SK-N-SH (cell line): ENCODE measurements at regions not wholly inside any gene's neighbourhood (a gene's known extent, or its start where the extent isn't known, plus 50 kb on each side); places are given as distances from the start of the nearest gene placed in this dataset.

Source experiments
- CTCF ChIA-PET: fragments of 300-600, 350-600 bp; formaldehyde crosslinking; extraction: SDS; loops from one replicate; lab custom pipeline; 2021; lab: Yijun Ruan, JAX
- POLR2A ChIA-PET: fragments of 350-600 bp; sonication (Branson Sonifier 250); formaldehyde crosslinking; extraction: SDS; loops from one replicate; lab custom pipeline; 2020; ENCODE audit warnings: antibody characterized with exemption, inconsistent platforms; lab: Yijun Ruan, JAX
- DNase-seq: peaks from one replicate; pipeline ENCODE4 v3.0.0; 2012
- H2AFZ ChIP-seq: fragments of 200-600 bp; sonication (generic); 2 replicates; pipeline ENCODE4 v1.8.1; 2016; ENCODE audit warnings: antibody characterized with exemption, mild to moderate bottlenecking, low read depth
- H3F3A ChIP-seq: fragments of 200-600 bp; sonication (generic); replicated peaks from 2 replicates; pipeline ENCODE3; 2016; ENCODE audit warnings: antibody characterized with exemption, mild to moderate bottlenecking; ENCODE audit not compliant: insufficient read depth
- H3K27ac ChIP-seq, 2 experiments: fragments of 200-500 bp in 1 of 2; fragments of 200-600 bp in 1 of 2; sonication (Bioruptor generic) in 1 of 2; sonication (generic), shearing (Covaris generic) in 1 of 2; 2 replicates each; pipeline versions ENCODE4 v1.5.1 to v1.6.1; 2014 to 2016; ENCODE audit warnings: low read depth in 2 of 2, inconsistent platforms in 1 of 2, low read length in 1 of 2, mild to moderate bottlenecking in 1 of 2, mixed read lengths in 1 of 2
- H3K27me3 ChIP-seq: fragments of 200-600 bp; sonication (generic), shearing (Covaris generic); 2 replicates; pipeline ENCODE4 v1.6.1; 2016; ENCODE audit warnings: mixed run types; ENCODE audit not compliant: insufficient read depth
- H3K36me3 ChIP-seq, 2 experiments: fragments of 200-500 bp in 1 of 2; fragments of 200-600 bp in 1 of 2; sonication (Bioruptor generic) in 1 of 2; sonication (generic) in 1 of 2; replicated peaks in 1 of 2; 2 replicates each; pipeline versions ENCODE3 to v1.5.1; 2014 to 2016; ENCODE audit warnings: low read length in 1 of 2, mild to moderate bottlenecking in 1 of 2; ENCODE audit not compliant: insufficient read depth in 2 of 2, control insufficient read depth in 1 of 2
- H3K4me1 ChIP-seq, 2 experiments: fragments of 200-500 bp in 1 of 2; fragments of 200-600 bp in 1 of 2; sonication (Bioruptor generic) in 1 of 2; sonication (generic), shearing (Covaris generic) in 1 of 2; 2 replicates each; pipeline versions ENCODE4 v1.5.1 to v1.6.1; 2014 to 2016; ENCODE audit warnings: low read depth in 1 of 2, low read length in 1 of 2, mixed run types in 1 of 2; ENCODE audit not compliant: insufficient read depth in 2 of 2, control insufficient read depth in 1 of 2
- H3K4me2 ChIP-seq: fragments of 200-600 bp; sonication (generic), shearing (Covaris generic); 2 replicates; pipeline ENCODE4 v1.6.1; 2017; ENCODE audit warnings: mixed run types
- H3K4me3 ChIP-seq, 2 experiments: fragments of 200-500 bp in 1 of 2; fragments of 200-600 bp in 1 of 2; sonication (Bioruptor generic) in 1 of 2; sonication (generic), shearing (Covaris generic) in 1 of 2; 2 replicates each; pipeline versions ENCODE4 v1.5.1 to v1.8.1; 2014 to 2016; ENCODE audit warnings: low read depth in 2 of 2, inconsistent platforms in 1 of 2, low read length in 1 of 2, mild to moderate bottlenecking in 1 of 2, mixed read lengths in 1 of 2, moderate library complexity in 1 of 2
- H3K79me2 ChIP-seq: fragments of 200-600 bp; sonication (generic); 2 replicates; pipeline ENCODE4 v1.8.1; 2017; ENCODE audit warnings: mild to moderate bottlenecking; ENCODE audit not compliant: insufficient read depth
- H3K9ac ChIP-seq: fragments of 200-600 bp; sonication (generic); 2 replicates; pipeline ENCODE4 v1.6.1; 2017; ENCODE audit warnings: mixed run types
- H3K9me2 ChIP-seq: fragments of 200-600 bp; sonication (generic); 2 replicates; pipeline ENCODE4 v1.6.1; 2017; ENCODE audit warnings: mixed run types
- H3K9me3 ChIP-seq: fragments of 200-600 bp; sonication (generic); 2 replicates; pipeline ENCODE4 v1.6.1; 2017; ENCODE audit warnings: mixed run types, mild to moderate bottlenecking, moderate library complexity
- H4K20me1 ChIP-seq: fragments of 200-600 bp; sonication (generic); 2 replicates; pipeline ENCODE4 v1.6.1; 2017; ENCODE audit warnings: mild to moderate bottlenecking, mixed run types; ENCODE audit not compliant: insufficient read depth
- EZH2phosphoT487 ChIP-seq: fragments of 200-600 bp; sonication (generic); IDR thresholded peaks from 2 replicates; pipeline ENCODE4 v1.6.1; 2017; ENCODE audit warnings: low read depth, mixed run types, mild to moderate bottlenecking, antibody characterized with exemption, moderate library complexity, borderline replicate concordance
- GATA2 ChIP-seq: sonication (generic); formaldehyde crosslinking; IDR thresholded peaks from 2 replicates; pipeline ENCODE4 v1.5.0; 2020; ENCODE audit warnings: mild to moderate bottlenecking, missing genetic modification reagents
- MEF2A ChIP-seq: IDR thresholded peaks from 2 replicates; pipeline ENCODE4 v1.4.0; 2012; ENCODE audit warnings: low read depth, borderline replicate concordance
- PBX3 ChIP-seq: IDR thresholded peaks from 2 replicates; pipeline ENCODE4; 2012
- POLR2AphosphoS5 ChIP-seq: IDR thresholded peaks from 2 replicates; pipeline ENCODE4 v1.6.1; 2012; ENCODE audit warnings: low read depth, low read length
- RCOR1 ChIP-seq: fragments of 150-350 bp; IDR thresholded peaks from 2 replicates; pipeline ENCODE4 v1.6.1; 2017; ENCODE audit warnings: antibody characterized with exemption, low read length
- REST ChIP-seq: IDR thresholded peaks from 2 replicates; pipeline ENCODE4 v1.6.1; 2012; ENCODE audit warnings: mild to moderate bottlenecking, low read depth, low read length, moderate library complexity
- RFX5 ChIP-seq: IDR thresholded peaks from 2 replicates; pipeline ENCODE4 v1.6.1; 2012; ENCODE audit warnings: mild to moderate bottlenecking, improper control_type of control experiment, low read length
- TAF1 ChIP-seq: IDR thresholded peaks from 2 replicates; pipeline ENCODE4 v1.6.1; 2012; ENCODE audit warnings: low read depth, mild to moderate bottlenecking, low read length, moderate library complexity, borderline replicate concordance
- TCF12 ChIP-seq: IDR thresholded peaks from 2 replicates; pipeline ENCODE4 v1.4.0; 2012
- TEAD4 ChIP-seq: IDR thresholded peaks from 2 replicates; pipeline ENCODE4 v1.4.0; 2012; ENCODE audit warnings: mild to moderate bottlenecking, borderline replicate concordance; ENCODE audit not compliant: insufficient read depth
- WGBS: methylation state at CpG from one replicate; pipeline ENCODE4 v1.1.6; 2017; ENCODE audit warnings: low lambda C conversion rate; 5-methylcytosine and 5-hydroxymethylcytosine counted together
- TF ChIP-seq, protein P1 (sequence below): IDR thresholded peaks from 2 replicates; pipeline ENCODE4 v1.4.0; 2012; ENCODE audit warnings: low read depth

GRCh38 chr3:18567293-18567692 is 142.2 kb upstream of the SATB1 start:
- no peak overlapping the region for H2AFZ ChIP-seq
- H3K9me3 ChIP-seq = no peaks in the 10 kb centered on the region
- H3K4me3 ChIP-seq = no peak overlapping the region
- no peaks in the 10 kb centered on the region for H3K9me2 ChIP-seq
- no peak overlapping the region for H3K27ac ChIP-seq
- no peaks in the 10 kb centered on the region for H4K20me1 ChIP-seq
- no peak overlapping the region for H3K9ac ChIP-seq
- no peak overlapping the region for H3K4me2 ChIP-seq
- H3K36me3 ChIP-seq = no peaks in the 10 kb centered on the region
- ChIA-PET POLR2A (no interaction called here), CTCF (no interaction called here)
- no peaks in the 10 kb centered on the region for H3F3A ChIP-seq
- no peak for TF ChIP-seq TCF12
- TF ChIP-seq TAF1 = no peak
- no peak for TF ChIP-seq REST
- no peak for TF ChIP-seq EZH2phosphoT487
- TF ChIP-seq TEAD4 = no peak
- no peak for TF ChIP-seq PBX3
- TF ChIP-seq RFX5 = no peak
- no peak for TF ChIP-seq POLR2AphosphoS5
- no peak for TF ChIP-seq MEF2A
- no peak for TF ChIP-seq GATA2
- no peak for DNase-seq
- no peaks in the 10 kb centered on the region for H3K27me3 ChIP-seq
- no peaks in the 10 kb centered on the region for H3K79me2 ChIP-seq
- H3K4me1 ChIP-seq = no peaks in the 10 kb centered on the region

- H2AFZ ChIP-seq = no peak overlapping the region
- no peak overlapping the region for H3K4me2 ChIP-seq
- H3K27me3 ChIP-seq = no peaks in the 10 kb centered on the region
- TF ChIP-seq RFX5 (no peak), EZH2phosphoT487 (no peak), RCOR1 (no peak)
- TF ChIP-seq, protein P1, sequence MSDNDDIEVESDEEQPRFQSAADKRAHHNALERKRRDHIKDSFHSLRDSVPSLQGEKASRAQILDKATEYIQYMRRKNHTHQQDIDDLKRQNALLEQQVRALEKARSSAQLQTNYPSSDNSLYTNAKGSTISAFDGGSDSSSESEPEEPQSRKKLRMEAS = no peak
- WGBS = 17% methylated on average over 1 of the region's 1 CpG
- H3K36me3 ChIP-seq = no peaks in the 10 kb centered on the region
- no peaks in the 10 kb centered on the region for H3K4me1 ChIP-seq
- H4K20me1 ChIP-seq = no peaks in the 10 kb centered on the region
- no peaks in the 10 kb centered on the region for H3K9me3 ChIP-seq
- POLR2A ChIA-PET = no interaction called here
- CTCF ChIA-PET = no interaction called here
- H3K9me2 ChIP-seq = no peaks in the 10 kb centered on the region
- H3K27ac ChIP-seq = no peak overlapping the region
- no peak overlapping the region for H3K4me3 ChIP-seq
- H3F3A ChIP-seq = no peaks in the 10 kb centered on the region
- H3K9ac ChIP-seq = no peak overlapping the region
- no peak for DNase-seq
- no peaks in the 10 kb centered on the region for H3K79me2 ChIP-seq
Observed at GRCh38 chr3:18562364-18563154, 137.4 kb upstream of the SATB1 start.
